Astrocyte (in vitro differentiated cells and primary cell): ENCODE measurements at regions not wholly inside any gene's neighbourhood (a gene's known extent, or its start where the extent isn't known, plus 50 kb on each side); places are given as distances from the start of the nearest gene placed in this dataset.

Experiments used
- EZH2 ChIP-seq: IDR thresholded peaks from 2 replicates; pipeline ENCODE4 v1.6.1; 2012; ENCODE audit warnings: mild to moderate bottlenecking, low read length, inconsistent platforms; ENCODE audit not compliant: insufficient read depth
- TF ChIP-seq, protein P1 (sequence below): IDR thresholded peaks from 2 replicates; pipeline ENCODE4 v1.5.1; 2011; ENCODE audit warnings: low read depth, mild to moderate bottlenecking, inconsistent platforms, low read length, moderate library complexity; ENCODE audit not compliant: insufficient read depth

DNA sequence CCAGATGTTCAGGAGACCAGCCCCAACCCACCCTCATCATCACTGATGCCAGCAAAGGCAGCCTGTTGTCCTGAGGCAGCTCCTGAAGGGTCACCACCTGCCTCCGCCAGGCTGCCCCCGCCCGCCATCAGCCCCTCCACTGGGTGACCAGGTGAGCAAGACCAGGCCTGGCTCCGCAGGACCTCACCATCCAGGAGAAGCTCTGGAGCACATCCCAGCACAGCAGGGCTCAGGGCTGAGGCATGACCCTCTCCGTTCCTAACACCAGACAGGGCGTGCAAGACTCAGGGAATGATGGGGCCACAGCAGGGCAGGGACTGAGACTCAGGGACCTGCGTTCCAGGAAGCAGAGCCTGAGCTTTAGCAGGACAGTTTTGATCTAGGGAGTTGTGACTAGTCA lies 218.8 kb upstream of the RAB6C start:
- TF ChIP-seq, protein P1, sequence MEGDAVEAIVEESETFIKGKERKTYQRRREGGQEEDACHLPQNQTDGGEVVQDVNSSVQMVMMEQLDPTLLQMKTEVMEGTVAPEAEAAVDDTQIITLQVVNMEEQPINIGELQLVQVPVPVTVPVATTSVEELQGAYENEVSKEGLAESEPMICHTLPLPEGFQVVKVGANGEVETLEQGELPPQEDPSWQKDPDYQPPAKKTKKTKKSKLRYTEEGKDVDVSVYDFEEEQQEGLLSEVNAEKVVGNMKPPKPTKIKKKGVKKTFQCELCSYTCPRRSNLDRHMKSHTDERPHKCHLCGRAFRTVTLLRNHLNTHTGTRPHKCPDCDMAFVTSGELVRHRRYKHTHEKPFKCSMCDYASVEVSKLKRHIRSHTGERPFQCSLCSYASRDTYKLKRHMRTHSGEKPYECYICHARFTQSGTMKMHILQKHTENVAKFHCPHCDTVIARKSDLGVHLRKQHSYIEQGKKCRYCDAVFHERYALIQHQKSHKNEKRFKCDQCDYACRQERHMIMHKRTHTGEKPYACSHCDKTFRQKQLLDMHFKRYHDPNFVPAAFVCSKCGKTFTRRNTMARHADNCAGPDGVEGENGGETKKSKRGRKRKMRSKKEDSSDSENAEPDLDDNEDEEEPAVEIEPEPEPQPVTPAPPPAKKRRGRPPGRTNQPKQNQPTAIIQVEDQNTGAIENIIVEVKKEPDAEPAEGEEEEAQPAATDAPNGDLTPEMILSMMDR, result no peak
- no peak for TF ChIP-seq EZH2
